ENCODE measurements at regions not wholly inside any gene's neighbourhood (a gene's known extent, or its start where the extent isn't known, plus 50 kb on each side); places are given as distances from the start of the nearest gene placed in this dataset.

DNA sequence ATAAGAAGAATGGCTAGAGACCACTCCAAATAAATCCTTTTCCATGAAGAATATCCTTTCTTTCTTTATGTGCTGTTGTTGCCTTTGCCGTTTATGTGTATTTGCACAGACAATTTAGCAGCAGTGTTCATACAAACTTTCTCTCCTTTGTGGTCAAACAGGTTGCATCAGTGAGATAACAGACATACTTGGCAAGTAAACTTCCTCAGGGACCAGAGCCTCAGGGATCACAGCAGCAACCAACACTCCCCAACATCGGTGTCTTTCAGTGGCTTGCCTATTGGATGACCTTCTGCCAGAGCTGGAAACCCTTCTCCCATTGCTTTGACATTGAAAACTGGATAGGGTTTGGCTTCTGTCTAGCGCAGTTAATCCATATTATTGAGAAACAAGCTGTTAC, 252.2 kb downstream of the BTG1 start:
- TF ChIP-seq, protein P1, sequence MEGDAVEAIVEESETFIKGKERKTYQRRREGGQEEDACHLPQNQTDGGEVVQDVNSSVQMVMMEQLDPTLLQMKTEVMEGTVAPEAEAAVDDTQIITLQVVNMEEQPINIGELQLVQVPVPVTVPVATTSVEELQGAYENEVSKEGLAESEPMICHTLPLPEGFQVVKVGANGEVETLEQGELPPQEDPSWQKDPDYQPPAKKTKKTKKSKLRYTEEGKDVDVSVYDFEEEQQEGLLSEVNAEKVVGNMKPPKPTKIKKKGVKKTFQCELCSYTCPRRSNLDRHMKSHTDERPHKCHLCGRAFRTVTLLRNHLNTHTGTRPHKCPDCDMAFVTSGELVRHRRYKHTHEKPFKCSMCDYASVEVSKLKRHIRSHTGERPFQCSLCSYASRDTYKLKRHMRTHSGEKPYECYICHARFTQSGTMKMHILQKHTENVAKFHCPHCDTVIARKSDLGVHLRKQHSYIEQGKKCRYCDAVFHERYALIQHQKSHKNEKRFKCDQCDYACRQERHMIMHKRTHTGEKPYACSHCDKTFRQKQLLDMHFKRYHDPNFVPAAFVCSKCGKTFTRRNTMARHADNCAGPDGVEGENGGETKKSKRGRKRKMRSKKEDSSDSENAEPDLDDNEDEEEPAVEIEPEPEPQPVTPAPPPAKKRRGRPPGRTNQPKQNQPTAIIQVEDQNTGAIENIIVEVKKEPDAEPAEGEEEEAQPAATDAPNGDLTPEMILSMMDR (IDR thresholded peaks at IDR 0.05): no peak
- no peaks in the 10 kb centered on the region for H3K27me3 ChIP-seq
- no peaks in the 10 kb centered on the region for H3K36me3 ChIP-seq
- H3K4me1 ChIP-seq: no peaks in the 10 kb centered on the region
- H3K9me3 ChIP-seq: no peaks in the 10 kb centered on the region
- H3K4me3 ChIP-seq: no peak overlapping the region
- intact Hi-C loops (cut with DNase I): no loop called here
- no peak for DNase-seq
- no peak overlapping the region for H3K27ac ChIP-seq
- no peak overlapping the region for H3K9ac ChIP-seq (ENCODE audit: low read depth in 2 of 2, low read length in 2 of 2)

DNA sequence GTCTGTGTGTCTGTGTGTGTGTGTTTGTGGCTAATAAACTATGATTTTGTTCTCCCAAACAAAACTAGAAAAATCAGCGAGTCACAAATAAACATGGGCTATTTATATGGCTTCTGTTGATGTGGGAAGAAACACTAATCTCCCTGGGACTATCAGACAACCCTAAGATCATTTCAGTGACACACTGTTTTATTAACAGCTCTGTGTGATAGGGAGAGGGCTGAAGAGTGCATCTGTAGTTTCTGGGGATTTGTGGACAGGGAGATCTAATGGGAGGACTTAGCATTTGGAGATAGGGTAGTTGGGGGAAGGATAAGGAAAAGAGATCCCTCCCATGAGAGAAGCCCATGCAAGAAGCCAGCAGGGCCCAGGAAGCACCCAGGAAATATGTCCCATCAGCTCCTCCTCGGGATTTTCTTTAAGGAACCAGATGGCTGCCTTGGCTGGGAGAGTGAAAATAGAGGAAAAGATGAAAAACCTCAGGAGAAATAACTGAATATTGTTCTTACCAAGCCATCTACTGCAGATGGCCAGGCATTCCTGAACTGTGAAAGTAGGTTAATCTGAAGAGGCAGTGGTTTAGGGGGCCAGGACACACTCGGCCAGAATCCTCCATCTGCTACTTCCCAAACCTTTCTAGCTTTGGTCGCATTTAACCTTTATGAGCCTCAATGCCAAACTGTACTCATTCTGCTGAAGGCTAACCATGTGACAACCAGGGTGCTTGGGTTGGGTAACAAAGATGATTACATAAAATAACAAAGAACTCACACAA, 253.4 kb downstream of the BTG1 start:
- H3K36me3 ChIP-seq: no peaks in the 10 kb centered on the region
- H3K4me3 ChIP-seq: no peak overlapping the region
- H3K9me3 ChIP-seq: no peaks in the 10 kb centered on the region
- H3K9ac ChIP-seq (ENCODE audit: low read depth in 2 of 2, low read length in 2 of 2): no peak overlapping the region
- DNase-seq: no peak
- no peak overlapping the region for H3K27ac ChIP-seq
- intact Hi-C loops (cut with DNase I): no loop called here
- H3K4me1 ChIP-seq: no peaks in the 10 kb centered on the region
- no peaks in the 10 kb centered on the region for H3K27me3 ChIP-seq
- TF ChIP-seq, protein P1 (IDR thresholded peaks at IDR 0.05): no peak

DNA sequence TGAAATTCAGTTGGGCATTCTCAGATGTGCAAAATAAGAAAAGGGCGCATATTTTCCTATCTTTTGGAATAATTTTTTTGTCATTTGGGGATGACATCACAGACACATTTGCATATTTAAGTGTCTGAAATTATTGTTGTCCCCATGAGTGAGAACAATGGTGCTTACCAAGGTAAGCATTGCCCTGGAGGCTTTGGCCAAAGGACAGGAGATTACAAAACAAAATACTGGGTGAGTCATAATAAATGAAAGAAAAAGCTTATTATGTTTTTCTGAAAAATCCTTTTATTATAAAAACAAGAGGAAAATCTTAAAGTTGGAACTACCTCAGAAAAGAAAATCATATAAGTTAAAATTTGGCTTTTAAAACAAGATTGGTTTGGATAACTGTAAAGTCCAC, 254.9 kb downstream of the BTG1 start:
- H3K4me1 ChIP-seq: no peaks in the 10 kb centered on the region
- TF ChIP-seq, protein P1 (IDR thresholded peaks at IDR 0.05): no peak
- H3K9ac ChIP-seq (ENCODE audit: low read depth in 2 of 2, low read length in 2 of 2): no peak overlapping the region
- H3K27ac ChIP-seq: no peak overlapping the region
- DNase-seq: no peak
- no peak overlapping the region for H3K4me3 ChIP-seq
- H3K27me3 ChIP-seq: no peaks in the 10 kb centered on the region
- no peaks in the 10 kb centered on the region for H3K36me3 ChIP-seq
- H3K9me3 ChIP-seq: no peaks in the 10 kb centered on the region
- intact Hi-C loops (cut with DNase I): no loop called here

DNA sequence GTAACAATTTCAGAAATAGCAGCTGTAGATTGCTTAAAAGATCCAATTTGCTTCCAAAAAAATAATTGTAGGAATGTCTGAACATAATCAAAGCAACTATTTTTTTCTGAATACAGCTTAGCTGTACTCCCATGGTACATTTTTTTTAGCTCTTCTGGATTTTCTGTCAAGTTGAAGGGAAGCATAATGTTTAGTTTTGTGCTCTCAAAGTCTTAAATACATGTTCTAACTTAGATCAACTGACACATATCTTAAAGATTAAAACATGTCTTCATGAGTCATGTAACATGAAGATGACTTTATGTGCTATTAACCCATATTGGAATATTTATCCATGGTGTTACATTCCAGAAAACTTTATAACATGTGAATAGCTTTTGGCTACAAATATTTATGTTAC, 255.7 kb downstream of the BTG1 start:
- intact Hi-C loops (cut with DNase I): no loop called here
- Histone ChIP-seq H3K9ac (ENCODE audit: low read depth in 2 of 2, low read length in 2 of 2) (no peak overlapping the region), H3K9me3 (no peaks in the 10 kb centered on the region), H3K27ac (no peak overlapping the region), H3K4me1 (no peaks in the 10 kb centered on the region), H3K4me3 (no peak overlapping the region), H3K27me3 (no peaks in the 10 kb centered on the region), H3K36me3 (no peaks in the 10 kb centered on the region)
- TF ChIP-seq, protein P1 (IDR thresholded peaks at IDR 0.05): no peak
- DNase-seq: no peak

DNA sequence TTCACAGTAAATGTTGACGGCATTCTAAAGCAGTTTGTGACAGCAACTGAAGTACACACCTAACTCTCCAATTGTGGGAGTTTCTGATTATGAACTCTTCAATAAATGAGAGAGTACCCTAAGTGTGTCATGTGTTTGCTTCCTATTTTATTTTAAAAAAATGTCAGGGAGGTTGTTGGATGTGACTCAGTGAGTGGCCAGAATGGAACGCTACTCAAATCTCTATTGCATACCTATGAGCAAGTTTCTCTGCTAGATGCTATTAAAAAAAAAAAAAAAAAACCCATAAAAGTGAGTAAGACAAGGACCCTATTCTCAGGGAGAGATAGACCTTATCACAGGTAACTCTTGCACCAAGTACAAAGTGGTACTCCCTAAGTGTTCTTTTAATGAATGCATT, 256.6 kb downstream of the BTG1 start:
- TF ChIP-seq, protein P1 (IDR thresholded peaks at IDR 0.05): no peak
- intact Hi-C loops (cut with DNase I): no loop called here
- no peaks in the 10 kb centered on the region for H3K27me3 ChIP-seq
- no peak overlapping the region for H3K4me3 ChIP-seq
- no peak overlapping the region for H3K9ac ChIP-seq (ENCODE audit: low read depth in 2 of 2, low read length in 2 of 2)
- H3K4me1 ChIP-seq: no peaks in the 10 kb centered on the region
- H3K36me3 ChIP-seq: no peaks in the 10 kb centered on the region
- H3K9me3 ChIP-seq: no peaks in the 10 kb centered on the region
- H3K27ac ChIP-seq: no peak overlapping the region
- DNase-seq: no peak

Data from colonic mucosa (tissue), 4 donors.